HEK293 (cell line): ENCODE measurements at regions not wholly inside any gene's neighbourhood (a gene's known extent, or its start where the extent isn't known, plus 50 kb on each side); places are given as distances from the start of the nearest gene placed in this dataset.

Experiments
- CTCF ChIA-PET: fragments of 350-600 bp; formaldehyde crosslinking; extraction: SDS; loops from one replicate; lab custom pipeline; 2021; ENCODE audit warnings: antibody characterized with exemption; lab: Yijun Ruan, JAX
- POLR2A ChIA-PET: fragments of 300-600 bp; formaldehyde crosslinking; extraction: SDS; loops from one replicate; lab custom pipeline; 2020; ENCODE audit warnings: antibody characterized with exemption, inconsistent platforms; lab: Yijun Ruan, JAX
- H3K27ac ChIP-seq: fragments of 200-500 bp; sonication (Bioruptor generic); 2 replicates; pipeline ENCODE4 v1.5.1; 2014; ENCODE audit warnings: low read depth, low read length, control low read depth, inconsistent platforms; ENCODE audit errors: extremely low read depth
- H3K36me3 ChIP-seq, 2 experiments: fragments of 200-500 bp in 1 of 2; sonication (Bioruptor generic) in 1 of 2; 1 replicate in 1 of 2; 2 replicates in 1 of 2; pipeline ENCODE4 v1.5.1; 2014 to 2017; ENCODE audit warnings: inconsistent platforms in 2 of 2, low read length in 2 of 2; ENCODE audit not compliant: control insufficient read depth in 2 of 2, insufficient read depth in 1 of 2
- H3K4me1 ChIP-seq: fragments of 200-500 bp; sonication (Bioruptor generic); 2 replicates; pipeline ENCODE4 v1.5.1; 2014; ENCODE audit warnings: mild to moderate bottlenecking, low read length, inconsistent platforms; ENCODE audit not compliant: control insufficient read depth, insufficient read depth
- H3K4me3 ChIP-seq: 2 replicates; pipeline ENCODE4 v1.5.1; 2011; ENCODE audit warnings: low read depth, mild to moderate bottlenecking, control low read depth, low read length, moderate library complexity
- H3K9me3 ChIP-seq: fragments of 200-500 bp; sonication (Bioruptor generic); 2 replicates; pipeline ENCODE4 v1.5.1; 2014; ENCODE audit warnings: low read depth, low read length, inconsistent platforms; ENCODE audit not compliant: control insufficient read depth, insufficient read depth
- GFI1B ChIP-seq: fragments of 450-650 bp; formaldehyde crosslinking; IDR thresholded peaks from 2 replicates; pipeline ENCODE4 v1.5.1; 2016; ENCODE audit warnings: missing biosample characterization, missing genetic modification characterization
- HOXA7 ChIP-seq: sonication (generic); formaldehyde crosslinking; IDR thresholded peaks from 2 replicates; pipeline ENCODE4 v1.8.1; 2022; ENCODE audit warnings: missing genetic modification reagents, borderline replicate concordance
- KLF1 ChIP-seq: fragments of 450-650 bp; formaldehyde crosslinking; IDR thresholded peaks from 2 replicates; pipeline ENCODE4 v1.5.1; 2016; ENCODE audit warnings: missing biosample characterization, missing genetic modification characterization
- KLF10 ChIP-seq: fragments of 450-650 bp; IDR thresholded peaks from 2 replicates; pipeline ENCODE4 v1.5.1; 2018; ENCODE audit warnings: missing biosample characterization, mild to moderate bottlenecking, missing genetic modification characterization
- KLF9 ChIP-seq: fragments of 450-650 bp; formaldehyde crosslinking; IDR thresholded peaks from 2 replicates; pipeline ENCODE4 v1.5.1; 2016; ENCODE audit warnings: missing biosample characterization, missing genetic modification characterization, low read depth
- SALL2 ChIP-seq: fragments of 450-650 bp; formaldehyde crosslinking; IDR thresholded peaks from 2 replicates; pipeline ENCODE4 v1.5.0; 2017; ENCODE audit warnings: missing biosample characterization, mild to moderate bottlenecking, missing genetic modification characterization, borderline replicate concordance
- SCRT2 ChIP-seq: fragments of 450-650 bp; formaldehyde crosslinking; IDR thresholded peaks from 2 replicates; pipeline ENCODE4 v1.5.1; 2016; ENCODE audit warnings: missing biosample characterization, missing genetic modification characterization
- SP2 ChIP-seq: fragments of 450-650 bp; formaldehyde crosslinking; IDR thresholded peaks from 2 replicates; pipeline ENCODE4 v1.5.1; 2016; ENCODE audit warnings: missing biosample characterization, missing genetic modification characterization
- YY1 ChIP-seq: fragments of 450-650 bp; formaldehyde crosslinking; IDR thresholded peaks from 2 replicates; pipeline ENCODE4 v1.5.1; 2018; ENCODE audit warnings: missing biosample characterization, missing genetic modification characterization
- YY2 ChIP-seq: fragments of 450-650 bp; formaldehyde crosslinking; IDR thresholded peaks from 2 replicates; pipeline ENCODE4 v1.5.1; 2016; ENCODE audit warnings: missing biosample characterization, missing genetic modification characterization
- ZBTB11 ChIP-seq: fragments of 450-650 bp; formaldehyde crosslinking; conservative IDR thresholded peaks from 2 replicates; pipeline ENCODE4 v1.5.1; 2016; ENCODE audit warnings: low read depth, missing biosample characterization, missing genetic modification characterization
- ZBTB44 ChIP-seq: fragments of 450-650 bp; IDR thresholded peaks from 2 replicates; pipeline ENCODE4 v1.5.1; 2018; ENCODE audit warnings: missing biosample characterization, mild to moderate bottlenecking, missing genetic modification characterization
- ZBTB48 ChIP-seq: fragments of 450-650 bp; formaldehyde crosslinking; IDR thresholded peaks from 2 replicates; pipeline ENCODE4 v1.5.1; 2016; ENCODE audit warnings: missing biosample characterization, missing genetic modification characterization
- ZFP3 ChIP-seq: fragments of 450-650 bp; formaldehyde crosslinking; IDR thresholded peaks from 2 replicates; pipeline ENCODE4 v1.5.1; 2016; ENCODE audit warnings: low read depth, missing biosample characterization, missing genetic modification characterization
- ZNF202 ChIP-seq: fragments of 450-650 bp; formaldehyde crosslinking; IDR thresholded peaks from 2 replicates; pipeline ENCODE4 v1.5.1; 2016; ENCODE audit warnings: missing biosample characterization, missing genetic modification characterization, borderline replicate concordance
- ZNF223 ChIP-seq: fragments of 450-650 bp; formaldehyde crosslinking; IDR thresholded peaks from 2 replicates; pipeline ENCODE4 v1.5.1; 2016; ENCODE audit warnings: missing biosample characterization, missing genetic modification characterization
- ZNF26 ChIP-seq: fragments of 450-650 bp; formaldehyde crosslinking; IDR thresholded peaks from 2 replicates; pipeline ENCODE4 v1.5.1; 2016; ENCODE audit warnings: missing biosample characterization, missing genetic modification characterization
- ZNF394 ChIP-seq: fragments of 450-650 bp; formaldehyde crosslinking; IDR thresholded peaks from 2 replicates; pipeline ENCODE4 v1.5.1; 2016; ENCODE audit warnings: missing biosample characterization, missing genetic modification characterization, mild to moderate bottlenecking, moderate library complexity, borderline replicate concordance
- ZNF510 ChIP-seq: fragments of 450-650 bp; formaldehyde crosslinking; IDR thresholded peaks from 2 replicates; pipeline ENCODE4 v1.5.1; 2018; ENCODE audit warnings: mild to moderate bottlenecking, missing genetic modification characterization, missing biosample characterization; ENCODE audit not compliant: insufficient replicate concordance
- ZNF530 ChIP-seq: fragments of 450-650 bp; formaldehyde crosslinking; IDR thresholded peaks from 2 replicates; pipeline ENCODE4 v1.5.1; 2016; ENCODE audit warnings: low read depth, missing biosample characterization, missing genetic modification characterization
- ZNF555 ChIP-seq: fragments of 450-650 bp; formaldehyde crosslinking; conservative IDR thresholded peaks from 2 replicates; pipeline ENCODE4 v1.5.1; 2017; ENCODE audit warnings: missing biosample characterization, mild to moderate bottlenecking, missing genetic modification characterization, inconsistent platforms
- ZNF561 ChIP-seq: fragments of 450-650 bp; IDR thresholded peaks from 2 replicates; pipeline ENCODE4 v1.5.1; 2018; ENCODE audit warnings: missing biosample characterization, missing genetic modification characterization, borderline replicate concordance
- ZNF704 ChIP-seq: fragments of 450-650 bp; formaldehyde crosslinking; IDR thresholded peaks from 2 replicates; pipeline ENCODE4 v1.5.1; 2016; ENCODE audit warnings: missing biosample characterization, missing genetic modification characterization
- ZNF76 ChIP-seq: fragments of 450-650 bp; formaldehyde crosslinking; IDR thresholded peaks from 2 replicates; pipeline ENCODE4; 2016; ENCODE audit warnings: low read depth, missing biosample characterization, missing genetic modification characterization, borderline replicate concordance
- ZSCAN16 ChIP-seq: fragments of 450-650 bp; formaldehyde crosslinking; IDR thresholded peaks from 2 replicates; pipeline ENCODE4 v1.5.1; 2016; ENCODE audit warnings: missing biosample characterization, missing genetic modification characterization

GRCh38 chr1:239566074-239566473 is 179.7 kb downstream of the CHRM3 start:
- ChIA-PET CTCF (interaction anchor here (0.7 kb wide), 1 partner anchor 253 kb away, joined by 3 read pairs; no protein-coding TSS in a partner anchor), POLR2A (no interaction called here)
- TF ChIP-seq ZNF555 (tag by site-specific recombination): no peak
- no peak for TF ChIP-seq HOXA7 (CRISPR knock-in tag)
- no peak for TF ChIP-seq KLF9 (tag by site-specific recombination)
- TF ChIP-seq ZSCAN16: no peak
- no peak for TF ChIP-seq ZNF76 (tag by site-specific recombination)
- no peak for TF ChIP-seq ZNF561 (tag by site-specific recombination)
- TF ChIP-seq ZFP3 (tag by site-specific recombination): no peak

GRCh38 chr1:239570878-239571277 is 184.5 kb downstream of the CHRM3 start:
- H3K9me3 ChIP-seq: no peaks in the 10 kb centered on the region
- H3K4me1 ChIP-seq: no peaks in the 10 kb centered on the region
- POLR2A ChIA-PET: no interaction called here
- H3K36me3 ChIP-seq: no peaks in the 10 kb centered on the region
- CTCF ChIA-PET: interaction anchor here (0.6 kb wide), 1 partner anchor 778 kb away, joined by 7 read pairs; no protein-coding TSS in a partner anchor
- H3K4me3 ChIP-seq: no peak overlapping the region
- no peak for TF ChIP-seq ZNF510 (tag by site-specific recombination)
- no peak for TF ChIP-seq SALL2
- no peak for TF ChIP-seq ZNF26 (tag by site-specific recombination)
- no peak for TF ChIP-seq YY2 (tag by site-specific recombination)
- no peak for TF ChIP-seq SCRT2 (tag by site-specific recombination)
- TF ChIP-seq GFI1B (tag by site-specific recombination): no peak
- no peak for TF ChIP-seq ZBTB48
- no peak for TF ChIP-seq ZBTB11 (tag by site-specific recombination)
- no peak for TF ChIP-seq ZNF704 (tag by site-specific recombination)
- TF ChIP-seq SP2 (tag by site-specific recombination): no peak
- TF ChIP-seq ZSCAN16: no peak
- no peak for TF ChIP-seq ZNF223 (tag by site-specific recombination)
- no peak for TF ChIP-seq ZBTB44 (tag by site-specific recombination)
- no peak for TF ChIP-seq ZNF394 (tag by site-specific recombination)
- TF ChIP-seq ZNF530 (tag by site-specific recombination): no peak
- TF ChIP-seq YY1 (tag by site-specific recombination): no peak
- TF ChIP-seq KLF1: no peak
- TF ChIP-seq ZNF202 (tag by site-specific recombination): no peak
- no peak for TF ChIP-seq KLF10
- H3K27ac ChIP-seq: no peak overlapping the region

More at GRCh38 chr1:239566074-239566473, 179.7 kb downstream of the CHRM3 start:
- Histone ChIP-seq H3K9me3 (no peaks in the 10 kb centered on the region), H3K27ac (no peak overlapping the region), H3K4me3 (no peak overlapping the region), H3K36me3 (no peaks in the 10 kb centered on the region), H3K4me1 (no peaks in the 10 kb centered on the region)
